ENCODE measurements at regions not wholly inside any gene's neighbourhood (a gene's known extent, or its start where the extent isn't known, plus 50 kb on each side); places are given as distances from the start of the nearest gene placed in this dataset.

DNA sequence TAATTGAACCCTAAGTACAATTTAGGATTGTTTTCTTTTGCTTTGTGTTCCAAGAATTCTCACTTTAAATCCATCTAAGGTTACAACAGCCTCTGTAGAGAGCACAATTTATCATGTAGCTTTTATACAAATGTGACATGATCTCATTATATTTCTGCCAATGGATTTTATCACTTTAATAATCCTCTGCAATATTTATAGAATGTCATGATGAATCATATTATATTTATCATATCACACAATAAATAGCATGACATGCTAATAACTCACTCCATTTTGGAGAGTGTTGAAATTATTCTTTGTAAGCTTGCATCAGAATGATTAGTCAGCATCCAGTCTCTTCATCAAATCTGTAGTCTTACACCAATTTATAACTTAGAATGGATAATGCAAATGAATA is 280.6 kb upstream of the ZNF717 start:
- DNase-seq (ENCODE audit: low read depth), result no peak

- no peak for DNase-seq (ENCODE audit: low read depth)
Measured at GRCh38 chr3:76078101-76078500, 292.8 kb upstream of the ZNF717 start.

DNA sequence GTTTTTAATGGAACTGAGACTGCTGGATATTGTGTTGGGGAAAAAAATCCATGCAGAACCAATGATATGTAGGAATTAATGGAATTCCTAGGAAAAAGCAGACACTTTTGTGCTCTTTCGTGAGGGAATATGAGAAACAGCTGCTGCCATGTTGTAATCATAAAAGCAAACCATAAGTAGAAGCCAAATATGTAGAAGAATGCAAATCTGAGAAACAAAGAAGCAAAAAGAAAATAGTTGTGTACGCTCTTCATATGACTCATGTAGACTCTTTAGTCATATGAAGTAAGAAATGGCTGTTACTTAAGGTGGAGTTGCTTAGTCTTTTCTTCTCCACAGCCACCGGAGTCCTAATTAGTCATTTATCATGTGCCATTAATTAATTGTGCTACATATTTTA is 298.6 kb upstream of the ZNF717 start:
- no peak for DNase-seq (ENCODE audit: low read depth)

- no peak for DNase-seq (ENCODE audit: low read depth)
Measured at GRCh38 chr3:76096036-76096435, 310.7 kb upstream of the ZNF717 start.

DNA sequence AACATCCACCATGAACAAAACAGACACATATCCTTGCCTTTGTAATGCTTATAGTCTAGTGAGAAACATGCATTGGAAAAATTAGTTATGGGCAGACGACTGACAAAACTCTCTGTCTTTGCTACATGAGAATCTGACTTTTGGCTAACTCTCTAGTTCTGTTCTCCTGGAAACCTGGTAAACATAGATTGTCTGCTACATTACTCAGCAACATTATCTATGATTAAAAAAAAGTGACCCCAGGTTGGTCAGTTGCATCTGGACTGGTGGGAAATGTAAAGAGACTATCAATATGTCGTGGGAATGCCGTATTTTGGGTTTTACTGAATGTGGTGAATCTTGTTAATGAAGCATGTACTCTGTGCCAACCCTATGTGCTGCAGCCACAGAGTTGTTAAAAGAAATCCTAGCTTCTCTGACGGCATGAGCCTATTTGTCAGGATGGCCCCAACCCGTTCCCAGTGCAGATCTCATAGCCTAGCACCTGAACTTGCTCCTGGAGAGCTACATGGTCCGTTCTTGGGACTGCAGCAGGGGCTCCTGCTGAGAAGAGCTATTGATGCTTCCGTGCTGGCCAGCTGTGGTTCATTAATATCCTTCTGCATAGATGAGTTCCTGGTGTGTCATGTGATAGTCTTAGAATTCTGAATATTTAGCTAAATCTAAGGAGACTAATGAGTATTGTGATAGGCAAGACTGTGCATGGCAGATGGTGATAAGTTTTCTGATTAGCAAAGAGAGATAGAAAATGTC is 311.7 kb upstream of the ZNF717 start:
- DNase-seq (ENCODE audit: low read depth), result no peak

- DNase-seq (ENCODE audit: low read depth), result no peak
Measured at GRCh38 chr3:76097589-76097969, 312.2 kb upstream of the ZNF717 start.

DNA sequence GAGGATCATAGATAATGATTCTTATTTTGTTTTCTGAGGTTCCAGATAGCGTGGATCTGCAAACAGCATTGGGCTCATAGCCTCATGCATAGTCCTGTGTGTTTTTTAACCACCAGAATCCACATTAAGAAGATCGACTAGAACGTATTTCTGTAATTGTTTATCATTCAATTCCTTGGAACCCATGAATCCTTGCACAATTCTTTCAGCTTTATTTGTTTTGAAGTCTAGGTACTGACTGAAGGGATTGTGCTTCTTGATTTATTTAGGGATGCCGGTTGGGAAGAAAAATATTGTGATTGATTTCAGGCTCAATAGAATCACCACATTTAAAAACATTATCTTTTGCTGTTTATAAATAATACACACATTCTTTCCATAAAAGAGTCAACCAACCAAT is 314.6 kb upstream of the ZNF717 start:
- no peak for DNase-seq (ENCODE audit: low read depth)

GRCh38 chr3:76107935-76108570 is 322.7 kb upstream of the ZNF717 start:
- DNase-seq (ENCODE audit: low read depth), result no peak

- no peak for DNase-seq (ENCODE audit: low read depth)
Measured at GRCh38 chr3:76111808-76112207, 326.5 kb upstream of the ZNF717 start.

DNA sequence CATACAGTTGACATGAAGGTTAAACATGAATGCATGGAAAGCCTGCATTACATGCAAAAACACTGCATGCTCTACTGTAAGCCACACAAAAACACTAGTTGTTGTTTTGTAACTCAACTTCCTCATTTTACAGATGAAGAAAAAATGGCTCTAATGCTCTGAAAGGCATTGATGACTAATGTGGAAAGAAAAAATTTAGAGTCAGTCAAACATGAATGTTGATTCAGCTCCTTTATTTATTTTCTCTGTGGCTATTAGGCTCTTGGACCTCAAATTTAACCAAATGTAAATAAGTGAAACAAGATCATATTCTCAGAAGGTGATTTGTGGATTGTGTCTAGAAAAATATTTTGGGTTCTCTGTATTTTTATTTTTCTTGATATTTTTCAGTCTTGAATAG is 336.7 kb upstream of the ZNF717 start:
- no peak for DNase-seq (ENCODE audit: low read depth)

GRCh38 chr3:76129441-76129840 is 344.1 kb upstream of the ZNF717 start:
- DNase-seq (ENCODE audit: low read depth), result no peak

- DNase-seq (ENCODE audit: low read depth), result peak; percentile 80
Measured at GRCh38 chr3:76131396-76132153, 346.2 kb upstream of the ZNF717 start.

- no peak for DNase-seq (ENCODE audit: low read depth)
Measured at GRCh38 chr3:76132154-76132470, 346.8 kb upstream of the ZNF717 start.

DNA sequence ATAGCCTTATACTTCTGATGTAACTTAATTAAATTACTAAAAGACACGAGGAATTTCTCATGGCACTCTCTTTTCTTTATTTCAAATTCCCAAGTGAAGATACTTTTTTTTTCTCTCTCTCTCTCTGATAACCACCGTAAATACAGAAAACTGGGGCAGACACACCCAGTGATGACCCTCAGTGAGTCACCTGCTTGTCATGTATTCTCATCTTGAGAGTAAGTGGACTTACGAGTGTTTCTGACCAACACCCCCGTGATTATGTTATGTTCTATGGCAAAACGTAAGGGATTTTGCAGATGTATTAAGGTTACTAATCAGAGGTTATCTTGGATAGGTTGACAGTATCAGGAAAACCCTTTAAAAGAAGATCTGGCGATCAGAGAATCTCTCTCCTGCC is 348.8 kb upstream of the ZNF717 start:
- DNase-seq (ENCODE audit: low read depth), result peak; percentile 65

- DNase-seq (ENCODE audit: low read depth), result no peak
Measured at GRCh38 chr3:76138921-76139320, 353.6 kb upstream of the ZNF717 start.

DNA sequence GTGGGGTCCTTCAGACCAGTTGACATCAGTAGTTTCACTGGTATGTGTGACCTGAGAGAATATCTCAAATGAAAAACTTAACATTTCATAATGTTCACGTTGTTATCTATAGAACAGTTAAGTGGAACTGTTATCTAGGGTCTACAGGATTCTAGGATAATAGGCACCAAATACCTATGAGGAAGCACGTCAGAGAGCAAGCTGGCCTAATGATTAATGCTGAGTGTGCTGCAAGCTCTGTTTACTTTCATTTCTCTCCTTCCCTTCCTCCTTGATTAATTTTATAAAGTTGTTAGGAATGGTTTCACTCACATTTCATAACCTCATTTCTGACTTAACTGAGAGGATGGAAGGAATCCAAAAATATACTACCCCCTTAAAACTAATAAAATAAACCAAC is 362.5 kb upstream of the ZNF717 start:
- DNase-seq (ENCODE audit: low read depth), result no peak

DNA sequence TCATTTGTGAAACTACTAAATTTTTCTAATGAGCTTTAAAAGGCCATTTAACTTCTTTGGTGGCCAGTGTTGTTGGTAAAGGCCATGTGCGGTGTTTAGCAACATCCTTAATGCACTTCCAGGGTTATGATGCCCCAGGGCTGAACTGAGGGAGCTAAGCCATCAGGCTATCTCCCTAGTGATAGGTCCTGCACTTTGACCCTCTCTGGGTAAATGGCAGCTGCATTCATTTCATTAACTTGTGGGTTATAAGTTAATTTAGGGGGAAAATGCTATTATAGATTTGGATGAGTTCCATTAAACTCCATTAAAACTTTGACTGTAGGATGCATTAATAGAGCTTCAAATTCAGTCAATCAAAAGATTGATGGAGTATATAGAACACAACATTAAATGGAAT is 366.7 kb upstream of the ZNF717 start:
- DNase-seq (ENCODE audit: low read depth), result no peak

DNA sequence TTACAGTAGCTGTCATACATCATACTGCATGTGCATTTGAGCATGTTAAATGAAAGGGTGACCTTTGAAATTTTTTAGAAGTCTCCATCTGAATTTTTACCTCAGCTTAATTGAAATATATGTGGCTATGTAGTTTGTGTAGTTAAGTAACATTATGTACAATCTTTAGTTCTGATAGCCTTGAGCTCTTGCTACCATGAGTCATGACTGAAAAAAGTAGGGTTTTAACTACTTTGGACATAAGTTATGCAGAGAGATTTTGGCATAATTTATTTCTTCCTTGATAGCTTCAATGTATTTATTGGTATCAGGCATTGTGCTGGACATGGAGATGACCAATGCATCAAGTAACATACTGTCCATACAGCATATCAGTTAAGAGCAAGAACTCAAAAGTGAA is 376.5 kb upstream of the ZNF717 start:
- DNase-seq (ENCODE audit: low read depth), result no peak

- no peak for DNase-seq (ENCODE audit: low read depth)
Measured at GRCh38 chr3:76171647-76172046, 386.3 kb upstream of the ZNF717 start.

DNA sequence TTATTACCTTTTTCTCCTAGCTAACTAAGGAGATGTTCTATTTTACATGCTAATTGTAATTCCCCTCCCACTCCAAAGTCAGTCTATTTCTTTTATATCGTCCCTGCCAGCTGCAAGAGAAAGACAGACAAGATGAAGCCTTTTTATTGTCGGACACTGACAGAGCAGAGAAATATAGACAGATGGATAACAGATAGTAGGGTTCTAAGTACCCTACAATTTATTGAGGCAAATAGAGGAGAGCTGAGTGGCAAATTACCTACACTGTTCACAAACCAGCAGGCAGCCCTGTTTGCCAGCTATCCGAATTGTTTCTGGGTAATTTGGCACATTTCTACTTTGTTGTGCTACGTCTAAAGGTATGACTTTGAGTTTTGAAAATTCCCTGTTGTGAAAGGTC is 392.3 kb upstream of the ZNF717 start:
- no peak for DNase-seq (ENCODE audit: low read depth)

- no peak for DNase-seq (ENCODE audit: low read depth)
Measured at GRCh38 chr3:76178412-76178811, 393.1 kb upstream of the ZNF717 start.

GRCh38 chr3:76181213-76181612 is 395.9 kb upstream of the ZNF717 start:
- no peak for DNase-seq (ENCODE audit: low read depth)

- DNase-seq (ENCODE audit: low read depth), result no peak
Measured at GRCh38 chr3:76198086-76198485, 412.7 kb upstream of the ZNF717 start.

All from HS-5 (cell line).